NCI-H2081 (cell line): ENCODE measurements at regions not wholly inside any gene's neighbourhood (a gene's known extent, or its start where the extent isn't known, plus 50 kb on each side); places are given as distances from the start of the nearest gene placed in this dataset.

ENCODE experiments used
- DNase-seq, 2 experiments: peaks; one replicate each; lab custom pipeline; 2025; lab: John Stamatoyannopoulos, UW

GRCh38 chr13:50104493-50104892, 89.2 kb downstream of the KCNRG start:
- no peak for DNase-seq

- DNase-seq = no peak
These were observed 91.3 kb downstream of the KCNRG start for GRCh38 chr13:50106559-50106958.

DNA sequence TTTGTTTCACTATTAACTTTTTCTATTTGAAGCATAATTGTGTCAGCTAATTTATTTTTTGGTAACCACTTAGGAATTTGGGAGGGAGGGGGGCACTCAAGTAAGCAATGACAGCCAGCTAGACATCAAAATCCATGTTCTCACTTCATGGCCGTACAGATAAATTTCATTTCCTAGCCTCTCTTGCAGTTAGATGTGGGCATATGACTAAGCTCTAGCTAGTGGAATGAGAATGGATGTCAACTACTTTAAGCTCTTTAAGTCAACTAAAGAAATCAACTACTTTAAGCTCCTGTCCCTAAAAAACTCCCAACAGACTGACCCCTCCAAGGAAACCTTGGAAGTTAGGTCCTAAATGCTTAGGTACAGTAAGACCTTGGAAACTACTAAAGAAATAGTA, 92.0 kb downstream of the KCNRG start:
- no peak for DNase-seq

DNA sequence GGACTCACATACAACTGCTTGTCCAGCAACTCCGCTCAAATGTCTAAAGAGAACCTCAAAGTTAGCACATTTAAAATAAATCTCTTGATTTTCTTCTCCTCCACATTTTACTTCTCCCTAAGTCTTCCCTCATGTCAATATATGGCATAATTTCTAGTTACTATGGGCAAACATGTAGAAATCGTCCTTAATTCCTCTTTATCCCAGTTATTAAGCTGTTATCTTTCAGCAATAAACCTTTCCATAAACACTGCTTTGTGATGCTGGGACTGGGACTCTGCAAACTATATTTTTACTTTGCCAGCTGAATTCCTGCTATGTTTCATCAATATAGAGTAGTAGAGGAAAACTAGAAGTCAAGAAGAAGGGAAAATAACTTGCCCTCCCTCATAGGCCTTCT, 99.7 kb downstream of the KCNRG start:
- DNase-seq = no peak

DNA sequence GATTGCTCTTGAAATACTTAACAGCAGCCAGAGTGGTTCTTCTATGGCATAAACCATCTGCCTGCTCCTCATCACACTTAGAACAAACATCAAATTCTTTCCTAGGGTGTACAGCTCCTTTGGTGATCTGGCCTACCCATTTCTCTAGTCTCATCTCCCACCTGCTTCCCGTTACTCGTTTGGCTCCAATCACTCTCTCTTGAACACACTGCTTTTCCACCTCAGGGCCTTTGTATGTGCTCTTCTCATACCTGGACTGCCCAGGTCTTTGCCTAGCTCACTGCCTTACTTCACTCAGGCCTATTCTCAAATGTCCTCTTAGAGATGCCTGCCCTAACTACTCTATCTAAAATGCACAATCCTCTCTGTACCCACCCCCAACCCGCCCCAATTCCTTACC, 100.5 kb downstream of the KCNRG start:
- DNase-seq = no peak

DNA sequence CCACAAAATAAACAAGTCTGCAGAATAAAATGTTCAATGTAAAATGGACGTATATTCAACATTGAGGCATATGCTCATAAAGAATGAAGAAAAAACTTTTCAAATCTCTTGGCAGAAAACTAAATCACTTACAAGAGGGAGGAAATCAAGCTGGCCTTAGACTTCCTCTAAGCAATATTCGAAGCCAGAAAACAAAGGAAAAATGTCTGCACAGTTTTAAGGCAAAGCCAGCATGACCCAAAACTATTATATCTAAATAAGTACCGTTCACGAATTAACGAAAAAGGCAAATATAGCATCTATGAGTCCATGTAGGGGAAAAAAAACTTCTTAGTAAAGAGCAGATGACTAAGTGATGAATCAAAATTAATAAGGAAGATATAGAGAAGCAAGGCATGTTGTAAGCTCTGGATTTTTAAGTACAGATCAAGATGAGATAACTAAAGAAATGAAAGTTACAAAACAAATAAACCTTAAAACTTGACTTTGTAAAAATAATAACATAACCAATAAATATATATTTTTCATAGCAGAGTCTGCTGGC, 101.3 kb downstream of the KCNRG start:
- no peak for DNase-seq

DNA sequence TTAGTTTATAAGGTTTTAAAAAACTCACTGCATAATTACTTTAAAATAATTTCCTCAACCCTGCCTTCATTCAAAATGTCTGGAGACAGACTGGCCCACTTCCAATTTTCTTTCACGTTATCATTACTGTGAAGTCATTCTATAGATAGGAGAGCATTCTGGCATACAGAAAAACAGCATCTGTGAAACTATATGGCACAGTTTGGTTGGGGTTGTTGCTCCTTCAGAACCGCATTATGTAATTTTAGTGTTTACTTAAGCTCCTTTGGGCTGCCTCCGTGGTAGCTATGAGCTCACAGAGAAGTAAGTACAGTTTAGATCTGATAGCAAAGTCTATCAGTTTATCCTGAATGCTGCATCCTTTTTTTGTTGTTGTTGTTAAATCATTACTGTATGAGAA, 104.3 kb downstream of the KCNRG start:
- no peak for DNase-seq

GRCh38 chr13:50122455-50122854, 107.2 kb downstream of the KCNRG start:
- DNase-seq = no peak

DNA sequence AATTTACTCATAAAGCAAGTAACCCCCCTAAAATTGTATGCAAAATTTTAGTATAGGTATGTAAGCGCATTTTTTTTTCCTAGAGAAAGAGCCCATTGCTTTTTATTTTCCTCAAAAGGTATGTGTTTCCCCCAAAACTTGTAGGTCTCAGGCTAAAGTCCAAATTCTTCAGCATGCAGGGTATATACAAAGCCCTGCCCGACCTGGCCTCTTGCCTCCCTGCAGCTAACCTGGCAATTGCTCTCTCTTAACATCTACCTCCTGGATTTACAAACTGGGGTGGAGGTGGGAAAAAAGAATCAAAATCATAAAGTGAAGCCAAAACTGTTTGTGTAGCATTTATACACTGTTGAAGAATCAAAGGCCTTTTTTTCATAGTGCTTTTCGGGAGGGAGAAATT, 107.8 kb downstream of the KCNRG start:
- no peak for DNase-seq

DNA sequence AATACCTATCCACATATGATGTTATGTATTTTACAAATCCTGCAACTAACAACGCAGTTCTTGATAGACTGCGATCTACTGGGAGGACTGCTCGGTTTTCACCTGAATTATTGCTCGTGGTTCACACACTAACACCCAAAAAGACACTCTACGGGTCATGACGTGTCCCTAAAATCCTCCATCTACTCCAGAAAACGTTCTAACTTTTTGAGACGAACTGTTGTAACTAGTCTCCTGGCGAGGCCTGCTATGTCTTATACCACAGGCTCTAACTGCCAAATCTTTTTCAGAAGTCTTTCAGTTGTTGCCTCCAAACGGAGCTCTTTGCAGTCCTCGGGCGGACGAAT, 108.2 kb downstream of the KCNRG start:
- no peak for DNase-seq

- DNase-seq = peak; percentile 94
These were observed 108.8 kb downstream of the KCNRG start for GRCh38 chr13:50123862-50124535.

DNA sequence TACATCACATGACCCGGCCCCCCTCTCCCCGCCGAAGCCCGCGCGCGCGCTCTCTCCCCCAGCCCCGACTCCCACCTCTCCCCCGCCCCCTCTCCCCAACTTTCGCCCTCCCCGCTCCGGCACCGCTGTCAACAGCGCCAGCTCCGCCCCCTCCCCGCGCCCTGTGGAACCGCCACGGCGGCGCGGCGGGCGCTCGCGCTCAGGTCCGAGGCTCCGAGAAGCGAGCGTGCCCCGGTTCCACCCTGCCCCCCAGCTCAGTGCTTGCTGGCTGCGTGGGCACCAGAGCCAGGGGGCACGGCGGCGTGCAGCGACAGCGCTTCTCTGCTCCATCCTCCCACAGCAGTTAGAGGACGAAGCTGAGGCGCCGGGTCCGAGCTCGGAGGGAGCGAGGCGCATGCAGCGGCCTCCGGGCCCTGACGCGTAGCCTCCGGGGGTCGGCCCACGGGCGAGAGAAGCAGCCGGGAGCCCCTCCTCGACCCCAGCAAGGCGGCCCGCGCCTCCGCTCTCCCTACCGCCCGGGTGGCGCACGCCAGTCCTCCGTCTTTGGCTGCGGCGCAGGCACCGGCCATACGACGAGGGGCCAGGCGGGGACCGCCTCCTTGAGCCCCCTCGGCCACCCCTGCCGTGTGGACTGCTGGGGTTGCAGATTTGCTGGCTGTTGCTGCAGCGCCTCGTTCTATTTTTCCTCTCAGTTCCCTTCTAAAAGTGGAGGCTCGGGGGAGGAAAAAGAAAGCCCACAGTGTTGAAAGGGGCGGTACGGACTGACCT, 109.5 kb downstream of the KCNRG start:
- peak in 1 of 2 experiments; percentile 63 for DNase-seq

- DNase-seq = no peak
These were observed 110.0 kb downstream of the KCNRG start for GRCh38 chr13:50125304-50125553.

DNA sequence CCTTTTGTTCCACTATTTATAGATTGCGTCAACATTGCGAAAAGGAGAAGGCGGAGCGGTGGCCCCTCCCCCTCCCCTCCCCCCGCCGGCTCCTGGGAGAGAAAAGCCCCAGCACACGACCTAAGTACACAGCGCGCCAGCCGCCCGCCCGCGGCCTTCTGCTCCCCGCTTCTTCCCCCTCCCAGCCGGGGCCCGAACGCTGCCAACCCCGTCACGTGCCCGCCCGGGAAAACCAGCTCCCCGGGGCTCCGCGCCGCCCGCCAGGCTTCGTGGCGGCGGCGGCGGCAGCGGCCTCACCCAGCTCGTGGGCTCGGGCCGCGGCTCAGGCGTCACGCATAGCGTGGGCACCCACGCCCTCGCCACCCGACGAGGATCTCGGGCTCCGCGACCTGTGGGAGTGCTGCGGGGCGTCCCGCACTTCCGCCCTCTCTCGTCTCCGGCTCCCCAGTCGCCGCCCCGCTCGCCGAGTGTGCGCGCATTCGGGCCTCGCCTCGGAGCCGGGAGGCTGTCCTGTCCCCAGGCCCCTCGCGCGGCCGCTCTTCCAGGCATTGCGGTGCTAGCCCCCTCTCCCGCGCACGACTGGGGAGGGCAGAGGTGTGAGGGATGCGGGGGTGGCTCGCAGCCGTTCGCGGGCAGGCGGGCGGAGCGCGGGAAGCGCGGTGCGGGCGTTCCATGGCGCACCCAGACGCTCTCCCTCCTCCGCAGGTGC, 110.5 kb downstream of the KCNRG start:
- peak; percentile 92 to 93 for DNase-seq

DNA sequence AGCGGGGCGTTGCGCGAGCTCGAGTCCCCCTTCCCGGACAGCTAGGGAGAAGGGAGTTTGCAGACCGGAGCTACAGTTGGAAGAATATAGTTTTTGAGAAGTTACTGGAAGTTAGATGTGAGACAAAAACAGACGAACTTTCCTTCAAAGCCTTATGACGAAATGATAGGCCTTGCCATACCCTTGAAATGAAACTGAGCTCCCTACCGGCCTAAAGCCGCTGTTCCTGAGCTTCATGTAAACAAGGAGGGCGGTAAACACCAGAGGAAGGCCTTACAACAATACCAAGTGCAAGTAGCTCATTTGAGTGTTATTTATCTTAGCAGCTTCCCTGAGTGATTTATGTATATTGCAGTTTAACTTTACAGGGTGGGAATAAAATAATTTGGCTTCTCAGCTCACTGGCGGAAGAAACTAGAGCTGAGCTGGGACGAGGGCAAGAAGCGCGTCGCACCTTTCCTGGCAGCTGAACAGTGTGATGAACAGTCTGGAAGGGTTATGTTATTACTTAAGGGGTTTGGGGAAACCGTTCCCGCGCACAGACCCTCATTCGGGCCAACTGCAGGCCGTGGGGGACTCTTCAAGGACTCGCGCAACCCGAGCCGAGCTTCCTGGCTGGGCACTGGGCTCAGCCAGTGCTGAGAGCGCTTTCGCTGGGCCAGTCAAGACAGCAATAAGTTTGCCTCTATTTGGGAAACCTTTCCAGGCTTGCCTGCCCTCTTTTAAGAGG, 111.2 kb downstream of the KCNRG start:
- peak; percentile 16 to 52 for DNase-seq

DNA sequence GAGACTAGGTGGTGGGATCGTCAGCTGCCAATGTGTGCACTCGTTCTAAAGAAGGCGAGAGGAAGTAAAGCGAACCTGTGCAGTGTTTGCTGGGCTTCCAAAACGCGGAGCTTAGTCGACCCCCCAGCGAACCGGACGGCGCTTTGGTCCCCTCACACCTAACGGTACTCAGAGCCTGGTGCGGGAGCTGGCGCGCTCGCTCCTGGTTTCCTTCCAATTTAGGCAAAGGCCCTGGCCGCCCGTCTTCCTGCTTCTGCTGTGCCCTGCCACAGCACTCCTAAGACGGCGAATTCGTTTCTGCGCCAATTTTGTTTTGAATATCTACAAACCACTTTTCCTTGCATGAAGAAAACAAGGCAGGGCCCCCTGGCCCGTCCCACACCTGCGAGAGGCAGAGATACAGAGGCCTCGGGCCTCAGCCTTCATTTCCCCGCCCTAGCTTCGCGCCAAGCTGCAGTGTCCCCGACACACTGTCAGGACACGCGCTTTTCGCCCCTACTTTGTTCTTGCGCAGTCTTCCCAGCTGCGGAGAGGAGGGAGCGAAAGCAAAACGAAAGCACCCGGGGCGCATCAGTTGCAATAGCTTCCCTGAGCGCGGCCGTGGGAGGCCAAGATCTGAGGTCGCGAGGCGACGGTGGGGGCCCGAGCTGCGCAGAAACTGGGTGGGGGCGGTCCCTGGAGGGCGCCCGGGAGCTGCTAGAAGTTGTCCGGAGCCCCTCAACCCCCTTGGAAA, 111.9 kb downstream of the KCNRG start:
- no peak for DNase-seq

DNA sequence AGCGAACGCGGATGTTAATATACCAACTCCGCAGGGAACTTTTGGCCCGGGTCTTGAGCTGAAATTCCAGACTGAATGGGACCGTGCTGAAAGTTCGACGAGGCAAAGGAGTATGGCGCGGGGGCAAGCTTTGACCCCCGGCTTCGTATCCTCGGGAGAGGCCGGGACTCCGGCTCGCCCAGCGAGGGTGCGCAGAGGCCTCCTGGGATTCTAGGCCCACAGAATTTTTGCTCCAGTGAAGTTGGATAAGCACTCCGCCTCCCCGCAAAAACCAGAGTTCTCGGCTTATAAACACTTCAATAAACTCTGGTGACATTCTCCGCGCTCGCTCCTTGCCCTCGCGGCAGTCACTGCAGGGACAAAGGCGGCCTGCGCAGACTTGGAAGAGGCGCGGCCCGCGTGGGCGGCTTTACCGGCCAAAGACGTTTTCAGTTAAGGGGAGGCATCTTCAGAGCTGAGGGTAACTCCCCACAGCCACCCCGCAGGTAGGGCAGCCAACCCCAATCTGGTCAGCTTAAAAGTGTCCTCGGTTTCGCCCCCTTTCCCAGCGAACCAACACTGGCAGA, 112.6 kb downstream of the KCNRG start:
- no peak for DNase-seq

DNA sequence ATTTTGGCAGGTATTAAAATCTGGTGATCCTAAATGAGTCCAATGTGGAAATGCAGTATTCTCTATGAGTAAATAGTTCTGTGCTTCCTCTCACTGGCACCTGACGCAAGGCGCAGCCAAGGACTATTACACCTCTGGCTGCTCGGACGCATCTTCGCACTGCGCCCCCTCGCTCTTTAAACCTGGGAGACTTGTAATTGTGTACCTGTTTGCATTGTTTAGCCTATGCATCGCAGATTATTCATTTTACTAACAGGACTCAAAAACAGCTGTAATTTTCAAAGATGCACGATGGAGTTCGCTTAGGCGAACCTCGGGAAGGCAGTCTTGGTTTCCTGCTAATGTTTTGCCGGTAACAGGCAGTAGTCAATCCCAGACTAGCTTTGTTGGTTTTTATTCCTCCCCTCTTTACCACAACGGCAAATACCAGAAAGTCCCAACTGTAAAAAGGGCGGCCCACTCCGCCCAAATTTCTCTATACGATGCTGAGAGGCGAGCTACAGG, 113.2 kb downstream of the KCNRG start:
- DNase-seq = no peak

DNA sequence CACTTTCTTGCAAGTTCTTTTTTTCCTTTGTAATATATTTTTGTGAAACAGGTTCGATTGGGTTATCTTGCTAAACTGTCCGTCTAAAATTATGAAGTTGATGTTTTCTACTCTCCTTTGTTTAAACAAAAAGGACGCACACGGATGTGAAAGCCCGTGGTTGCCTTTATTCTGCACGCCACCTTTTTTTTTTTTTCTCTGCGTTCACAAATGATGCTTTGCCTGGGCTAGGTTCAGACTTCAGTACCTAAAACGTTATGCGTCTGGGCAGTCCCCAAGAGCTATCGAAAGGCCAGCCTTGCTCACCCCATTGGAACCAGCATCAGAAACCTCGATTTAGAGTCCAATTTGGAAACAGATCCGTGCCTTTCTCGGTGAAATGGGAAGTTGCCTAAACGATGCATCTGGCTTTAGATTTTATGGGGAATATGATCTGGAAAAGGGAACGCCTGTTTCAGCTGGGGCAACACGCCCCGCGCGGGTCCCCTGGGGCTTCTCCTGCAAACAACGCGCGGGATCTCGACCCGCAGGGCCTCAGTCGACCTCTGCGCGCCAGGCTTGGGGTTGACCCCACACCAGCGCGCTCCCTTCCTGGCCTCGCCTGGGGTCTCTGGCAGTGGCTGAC, 113.9 kb downstream of the KCNRG start:
- no peak for DNase-seq

DNA sequence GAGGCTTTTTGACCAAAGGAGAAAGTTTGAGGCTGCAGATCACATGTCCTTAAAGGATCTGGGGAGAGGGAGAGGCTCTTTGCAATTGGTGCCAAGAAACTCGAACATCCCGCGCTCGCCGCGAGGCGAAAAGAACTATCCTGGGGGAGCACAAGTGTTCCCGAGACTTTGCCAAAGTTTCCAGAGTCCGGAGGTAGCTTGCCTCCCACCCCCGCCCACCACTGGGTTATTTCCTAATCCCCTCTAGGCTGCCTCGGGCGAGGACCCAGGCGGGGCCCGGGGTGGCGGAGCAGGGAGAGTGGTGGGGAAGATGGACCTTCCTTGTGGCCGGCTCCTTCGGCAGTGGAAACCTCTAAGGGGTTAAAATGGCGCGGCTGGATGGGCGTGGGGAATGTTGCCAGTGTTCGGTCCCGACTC, 114.5 kb downstream of the KCNRG start:
- no peak for DNase-seq
